SIG-M5 treated with dmso at 0.1 percent for 504 hours (cell line): ENCODE measurements at regions not wholly inside any gene's neighbourhood (a gene's known extent, or its start where the extent isn't known, plus 50 kb on each side); places are given as distances from the start of the nearest gene placed in this dataset.
"Not testable (repeated sequence)": the region's sequence is repeated elsewhere in the genome, so short reads cannot be mapped to it uniquely, and the experiment has no call there.

Experiments used
- DNase-seq: peaks from one replicate; lab custom pipeline; 2025; ENCODE audit not compliant: unreplicated experiment; lab: John Stamatoyannopoulos, UW

GRCh38 chr21:31609081-31609480 lies 50.4 kb upstream of the SOD1 start:
- DNase-seq: no peak

GRCh38 chr21:31607791-31608190 lies 51.7 kb upstream of the SOD1 start:
- no peak for DNase-seq

GRCh38 chr21:31606081-31606874 lies 53.2 kb upstream of the SOD1 start:
- no peak for DNase-seq

GRCh38 chr21:31604591-31605190 lies 54.8 kb upstream of the SOD1 start:
- DNase-seq: peak; percentile 70

GRCh38 chr21:31599563-31599962 lies 59.9 kb upstream of the SOD1 start:
- no peak for DNase-seq

GRCh38 chr21:31599013-31599412 lies 60.5 kb upstream of the SOD1 start:
- DNase-seq: no peak

GRCh38 chr21:31597683-31598082 lies 61.8 kb upstream of the SOD1 start:
- no peak for DNase-seq

GRCh38 chr21:31596055-31596454 lies 63.4 kb upstream of the SOD1 start:
- no peak for DNase-seq

GRCh38 chr21:31594726-31595125 lies 64.8 kb upstream of the SOD1 start:
- DNase-seq: no peak

- DNase-seq: no peak
These were observed 65.2 kb upstream of the SOD1 start for GRCh38 chr21:31594279-31594678.

- no peak for DNase-seq
These were observed 66.4 kb upstream of the SOD1 start for GRCh38 chr21:31592963-31593560.

- DNase-seq: no peak
These were observed 67.0 kb upstream of the SOD1 start for GRCh38 chr21:31592516-31592915.

GRCh38 chr21:31589820-31590219 lies 69.7 kb upstream of the SOD1 start:
- DNase-seq: no peak

- no peak for DNase-seq
These were observed 73.4 kb upstream of the SOD1 start for GRCh38 chr21:31586118-31586517.

GRCh38 chr21:31583937-31584336 lies 75.6 kb upstream of the SOD1 start:
- not testable (repeated sequence) for DNase-seq

GRCh38 chr21:31583498-31583897 lies 76.0 kb upstream of the SOD1 start:
- DNase-seq: no peak

- DNase-seq: peak; percentile 56
These were observed 78.6 kb upstream of the SOD1 start for GRCh38 chr21:31580866-31581276.

- DNase-seq: no peak
These were observed 82.2 kb upstream of the SOD1 start for GRCh38 chr21:31577271-31577670.

GRCh38 chr21:31576428-31576827 lies 83.1 kb upstream of the SOD1 start:
- DNase-seq: no peak

- no peak for DNase-seq
These were observed 86.3 kb upstream of the SOD1 start for GRCh38 chr21:31573217-31573616.

GRCh38 chr21:31571879-31572278 lies 87.6 kb upstream of the SOD1 start:
- DNase-seq: no peak

GRCh38 chr21:31570824-31571566 lies 88.5 kb upstream of the SOD1 start:
- no peak for DNase-seq
